C4-2B (cell line): ENCODE measurements at regions not wholly inside any gene's neighbourhood (a gene's known extent, or its start where the extent isn't known, plus 50 kb on each side); places are given as distances from the start of the nearest gene placed in this dataset.

ENCODE experiments used
- CTCF ChIP-seq: fragments of 450-650 bp; conservative IDR thresholded peaks from 2 replicates; pipeline ENCODE4 v1.5.1; 2017; ENCODE audit warnings: mild to moderate bottlenecking
- ZFX ChIP-seq: fragments of 450-650 bp; IDR thresholded peaks from 2 replicates; pipeline ENCODE4 v1.6.1; 2017

- TF ChIP-seq CTCF (no peak), ZFX (no peak)
These were observed 56.9 kb upstream of the P2RY1 start for GRCh38 chr3:152778022-152778421.
